WI38 (cell line): ENCODE measurements at regions not wholly inside any gene's neighbourhood (a gene's known extent, or its start where the extent isn't known, plus 50 kb on each side); places are given as distances from the start of the nearest gene placed in this dataset.
"Not testable (repeated sequence)": the region's sequence is repeated elsewhere in the genome, so short reads cannot be mapped to it uniquely, and the experiment has no call there.

Experiments used
- H3K4me3 ChIP-seq: 2 replicates; pipeline ENCODE4 v1.5.1; 2011; ENCODE audit warnings: low read depth, mild to moderate bottlenecking, control low read depth, low read length
- TF ChIP-seq, protein P1 (sequence below): IDR thresholded peaks from 2 replicates; pipeline ENCODE4 v1.5.1; 2012; ENCODE audit warnings: low read depth, mild to moderate bottlenecking, control low read depth, low read length

DNA sequence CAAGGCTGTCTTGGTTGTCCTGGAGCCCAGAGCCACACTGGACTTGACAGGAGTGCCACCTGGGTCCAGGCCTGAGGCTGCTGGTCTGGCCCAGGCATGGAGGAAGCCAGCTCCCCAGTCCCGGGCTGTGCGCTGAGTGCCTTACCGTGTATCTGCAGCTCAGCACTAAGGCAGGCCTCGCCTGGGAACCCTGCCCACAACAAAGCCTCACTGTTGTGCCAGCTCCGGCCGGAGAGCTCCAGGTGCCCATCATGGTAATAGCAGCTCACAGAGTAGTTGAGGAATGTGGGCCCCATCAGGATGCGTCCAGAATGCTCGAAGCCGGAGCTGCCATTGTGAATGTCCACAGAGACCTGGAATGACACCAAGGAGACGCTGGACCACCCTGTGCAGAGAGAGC, 72.2 kb downstream of the RMI2 start:
- no peak overlapping the region for H3K4me3 ChIP-seq
- TF ChIP-seq, protein P1, sequence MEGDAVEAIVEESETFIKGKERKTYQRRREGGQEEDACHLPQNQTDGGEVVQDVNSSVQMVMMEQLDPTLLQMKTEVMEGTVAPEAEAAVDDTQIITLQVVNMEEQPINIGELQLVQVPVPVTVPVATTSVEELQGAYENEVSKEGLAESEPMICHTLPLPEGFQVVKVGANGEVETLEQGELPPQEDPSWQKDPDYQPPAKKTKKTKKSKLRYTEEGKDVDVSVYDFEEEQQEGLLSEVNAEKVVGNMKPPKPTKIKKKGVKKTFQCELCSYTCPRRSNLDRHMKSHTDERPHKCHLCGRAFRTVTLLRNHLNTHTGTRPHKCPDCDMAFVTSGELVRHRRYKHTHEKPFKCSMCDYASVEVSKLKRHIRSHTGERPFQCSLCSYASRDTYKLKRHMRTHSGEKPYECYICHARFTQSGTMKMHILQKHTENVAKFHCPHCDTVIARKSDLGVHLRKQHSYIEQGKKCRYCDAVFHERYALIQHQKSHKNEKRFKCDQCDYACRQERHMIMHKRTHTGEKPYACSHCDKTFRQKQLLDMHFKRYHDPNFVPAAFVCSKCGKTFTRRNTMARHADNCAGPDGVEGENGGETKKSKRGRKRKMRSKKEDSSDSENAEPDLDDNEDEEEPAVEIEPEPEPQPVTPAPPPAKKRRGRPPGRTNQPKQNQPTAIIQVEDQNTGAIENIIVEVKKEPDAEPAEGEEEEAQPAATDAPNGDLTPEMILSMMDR: no peak

DNA sequence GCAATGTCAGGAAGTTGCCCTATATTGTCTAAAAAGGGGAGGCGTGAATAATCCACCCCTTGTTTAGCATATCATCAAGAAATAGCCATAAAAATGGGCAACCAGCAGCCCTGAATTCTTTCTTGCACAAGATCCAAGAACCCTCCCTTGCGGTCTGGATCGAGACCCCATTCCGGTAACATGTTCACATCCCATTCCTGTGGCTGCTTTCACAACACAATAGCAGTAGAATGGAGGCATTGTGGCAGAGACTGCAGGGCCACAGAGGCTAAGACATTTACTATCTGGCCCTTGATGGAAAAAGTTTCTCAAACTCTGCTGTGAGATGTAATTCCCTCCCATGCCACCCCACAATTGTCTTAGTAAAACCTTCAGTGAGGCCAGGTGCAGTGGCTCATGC, 73.2 kb downstream of the RMI2 start:
- TF ChIP-seq, protein P1: no peak
- H3K4me3 ChIP-seq: no peak overlapping the region

DNA sequence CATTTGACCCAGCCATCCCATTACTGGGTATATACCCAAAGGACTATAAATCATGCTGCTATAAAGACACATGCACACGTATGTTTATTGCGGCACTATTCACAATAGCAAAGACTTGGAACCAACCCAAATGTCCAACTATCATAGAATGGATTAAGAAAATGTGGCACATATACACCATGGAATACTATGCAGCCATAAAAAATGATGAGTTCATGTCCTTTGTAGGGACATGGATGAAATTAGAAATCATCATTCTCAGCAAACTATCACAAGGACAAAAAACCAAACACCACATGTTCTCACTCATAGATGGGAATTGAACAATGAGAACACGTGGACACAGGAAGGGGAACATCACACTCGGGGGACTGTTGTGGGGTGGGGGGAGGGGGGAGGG, 74.8 kb downstream of the RMI2 start:
- H3K4me3 ChIP-seq: not testable (repeated sequence)

DNA sequence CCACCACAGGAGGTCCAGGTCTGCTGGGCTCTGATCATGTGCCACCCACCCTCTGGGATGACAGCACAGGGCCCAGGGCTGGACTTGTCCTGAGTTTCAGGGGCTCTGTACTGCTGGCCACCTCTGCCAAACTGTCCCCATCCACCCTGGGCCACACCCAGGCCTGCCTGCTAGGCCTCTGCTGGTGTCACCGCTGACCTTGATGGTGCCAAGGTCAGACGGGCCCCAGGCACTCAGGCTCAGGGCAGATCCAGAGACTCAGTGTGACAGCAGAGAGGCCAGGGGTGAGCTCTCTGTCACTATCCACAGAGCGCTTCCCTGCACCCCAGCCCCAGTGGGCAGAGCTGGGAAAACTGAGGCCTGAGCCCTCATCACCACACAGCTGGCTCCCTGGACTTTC, 75.6 kb downstream of the RMI2 start:
- no peak overlapping the region for H3K4me3 ChIP-seq
- TF ChIP-seq, protein P1: no peak

DNA sequence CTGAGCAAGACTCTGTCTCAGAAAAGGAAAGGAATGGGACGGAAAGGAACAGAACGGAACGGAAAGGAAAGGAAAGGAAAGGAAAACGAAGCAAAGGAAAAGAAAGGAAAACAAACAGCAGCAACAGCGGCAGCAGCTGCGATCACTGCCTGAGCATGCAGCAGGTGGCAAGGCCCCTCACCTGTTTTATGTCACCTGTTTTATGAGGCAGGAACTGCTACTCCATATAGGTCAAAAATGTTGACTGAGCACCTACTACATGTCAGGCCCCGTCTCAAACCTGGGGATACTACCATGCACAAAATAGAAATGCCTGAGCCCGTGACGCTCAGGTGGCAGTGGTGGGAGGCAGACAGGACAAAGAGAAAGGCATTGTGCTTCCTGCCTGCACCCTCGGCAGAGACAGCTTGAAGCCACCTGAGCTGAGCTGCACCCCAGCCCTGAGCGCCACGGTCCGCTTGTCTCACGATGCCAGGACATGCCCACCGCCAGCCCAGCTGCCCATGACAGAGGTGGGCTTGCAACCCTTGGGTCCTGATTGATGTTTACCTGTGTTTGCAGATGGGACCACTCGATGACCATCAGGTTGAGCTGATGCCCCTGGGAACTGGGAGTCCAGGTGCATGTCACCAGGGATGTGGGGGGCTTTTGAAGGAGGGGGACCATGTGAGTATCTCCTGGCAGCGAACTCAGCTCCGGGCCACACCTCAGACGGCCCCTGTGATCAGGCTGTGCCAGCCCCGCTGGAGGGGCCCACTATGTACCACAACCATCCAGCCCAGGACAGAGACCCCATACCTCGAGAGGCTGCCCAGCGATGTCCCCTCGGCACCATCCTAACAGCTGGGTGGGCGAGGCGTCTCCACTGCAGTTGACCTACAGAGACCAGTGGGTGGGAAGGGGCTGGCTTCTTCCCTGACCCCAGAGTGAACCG, 77.4 kb downstream of the RMI2 start:
- TF ChIP-seq, protein P1: no peak
- H3K4me3 ChIP-seq: no peak overlapping the region

GRCh38 chr16:11423315-11424117, 78.3 kb downstream of the RMI2 start:
- TF ChIP-seq, protein P1: no peak
- no peak overlapping the region for H3K4me3 ChIP-seq

- no peak overlapping the region for H3K4me3 ChIP-seq
- TF ChIP-seq, protein P1: no peak
These were observed 78.8 kb downstream of the RMI2 start for GRCh38 chr16:11424118-11424460.
